ENCODE measurements at regions not wholly inside any gene's neighbourhood (a gene's known extent, or its start where the extent isn't known, plus 50 kb on each side); places are given as distances from the start of the nearest gene placed in this dataset.

DNA sequence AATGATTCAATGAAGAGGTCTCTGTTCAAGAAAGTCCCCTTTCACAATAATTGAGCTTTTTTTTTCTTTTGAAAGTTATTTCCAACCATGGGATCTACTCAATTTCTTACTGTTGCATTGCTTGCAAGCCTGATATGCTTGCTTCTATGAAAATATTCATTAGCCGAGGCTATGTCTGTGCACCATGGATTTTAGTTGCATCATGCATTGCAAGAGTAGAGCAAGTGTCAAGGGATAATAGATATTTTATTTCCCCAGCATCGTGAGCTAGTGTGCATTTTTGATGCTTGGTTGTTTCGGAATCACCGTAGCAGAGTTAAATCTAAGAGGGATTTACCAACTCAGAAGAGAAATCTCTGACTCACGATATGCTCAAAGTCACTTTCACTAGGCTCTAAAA lies 222.0 kb downstream of the SH2D4B start:
- POLR2A ChIA-PET, result no interaction called here
- no peaks in the 10 kb centered on the region for H3K36me3 ChIP-seq (ENCODE audit: control insufficient read depth, insufficient read depth, low read length)
- no TSS peak for BruUV-seq (replicated peaks)

GRCh38 chr10:80760914-80761371 lies 223.2 kb downstream of the SH2D4B start:
- H3K9me3 ChIP-seq (ENCODE audit: control insufficient read depth, insufficient read depth, low read depth, low read length), result no peaks in the 10 kb centered on the region
- in situ Hi-C loops (cut with HindIII; ENCODE audit: low pct_unique_long_range_greater_than_20kb, low sequenced_read_pairs), result no loop called here
- BruUV-seq (replicated peaks), result no TSS peak
- intact Hi-C loops (cut with micrococcal nuclease; ENCODE audit: unreplicated experiment), result no loop called here
- no peak for DNase-seq (ENCODE audit: low read depth, low spot score)
- no peaks in the 10 kb centered on the region for H3K4me1 ChIP-seq (ENCODE audit: control insufficient read depth, insufficient read depth, low read length)
- no peak overlapping the region for H3K27ac ChIP-seq (ENCODE audit: low read length)
- 0 out of 2 replicates have a peak, but pooled peaks cover 2% of the 10 kb centered on the region for H3K27me3 ChIP-seq (ENCODE audit: control insufficient read depth, insufficient read depth, low read length)
- TF ChIP-seq, protein P1, sequence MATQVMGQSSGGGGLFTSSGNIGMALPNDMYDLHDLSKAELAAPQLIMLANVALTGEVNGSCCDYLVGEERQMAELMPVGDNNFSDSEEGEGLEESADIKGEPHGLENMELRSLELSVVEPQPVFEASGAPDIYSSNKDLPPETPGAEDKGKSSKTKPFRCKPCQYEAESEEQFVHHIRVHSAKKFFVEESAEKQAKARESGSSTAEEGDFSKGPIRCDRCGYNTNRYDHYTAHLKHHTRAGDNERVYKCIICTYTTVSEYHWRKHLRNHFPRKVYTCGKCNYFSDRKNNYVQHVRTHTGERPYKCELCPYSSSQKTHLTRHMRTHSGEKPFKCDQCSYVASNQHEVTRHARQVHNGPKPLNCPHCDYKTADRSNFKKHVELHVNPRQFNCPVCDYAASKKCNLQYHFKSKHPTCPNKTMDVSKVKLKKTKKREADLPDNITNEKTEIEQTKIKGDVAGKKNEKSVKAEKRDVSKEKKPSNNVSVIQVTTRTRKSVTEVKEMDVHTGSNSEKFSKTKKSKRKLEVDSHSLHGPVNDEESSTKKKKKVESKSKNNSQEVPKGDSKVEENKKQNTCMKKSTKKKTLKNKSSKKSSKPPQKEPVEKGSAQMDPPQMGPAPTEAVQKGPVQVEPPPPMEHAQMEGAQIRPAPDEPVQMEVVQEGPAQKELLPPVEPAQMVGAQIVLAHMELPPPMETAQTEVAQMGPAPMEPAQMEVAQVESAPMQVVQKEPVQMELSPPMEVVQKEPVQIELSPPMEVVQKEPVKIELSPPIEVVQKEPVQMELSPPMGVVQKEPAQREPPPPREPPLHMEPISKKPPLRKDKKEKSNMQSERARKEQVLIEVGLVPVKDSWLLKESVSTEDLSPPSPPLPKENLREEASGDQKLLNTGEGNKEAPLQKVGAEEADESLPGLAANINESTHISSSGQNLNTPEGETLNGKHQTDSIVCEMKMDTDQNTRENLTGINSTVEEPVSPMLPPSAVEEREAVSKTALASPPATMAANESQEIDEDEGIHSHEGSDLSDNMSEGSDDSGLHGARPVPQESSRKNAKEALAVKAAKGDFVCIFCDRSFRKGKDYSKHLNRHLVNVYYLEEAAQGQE (IDR thresholded peaks at IDR 0.05; ENCODE audit: insufficient read depth in 1 of 2, low read depth in 2 of 2, low read length in 1 of 2), result no peak
- POLR2A ChIA-PET, result no interaction called here
- no peak for ATAC-seq
- no peaks in the 10 kb centered on the region for H3K36me3 ChIP-seq (ENCODE audit: control insufficient read depth, insufficient read depth, low read length)
- no peak overlapping the region for H3K4me3 ChIP-seq (ENCODE audit: low read depth in 2 of 2, low read length in 2 of 2)
- CTCF ChIA-PET, result interaction anchor here (0.7 kb wide), 1 partner anchor 21 kb away, joined by 3 read pairs; no protein-coding TSS in a partner anchor

More for the DNA sequence above, 222.0 kb downstream of the SH2D4B start:
- Histone ChIP-seq H3K4me3 (ENCODE audit: low read depth in 2 of 2, low read length in 2 of 2) (no peak overlapping the region), H3K27me3 (ENCODE audit: control insufficient read depth, insufficient read depth, low read length) (no peaks in the 10 kb centered on the region), H3K9me3 (ENCODE audit: control insufficient read depth, insufficient read depth, low read depth, low read length) (no peaks in the 10 kb centered on the region), H3K4me1 (ENCODE audit: control insufficient read depth, insufficient read depth, low read length) (no peaks in the 10 kb centered on the region), H3K27ac (ENCODE audit: low read length) (no peak overlapping the region)
- CTCF ChIA-PET, result no interaction called here
- DNase-seq (ENCODE audit: low read depth, low spot score), result no peak
- no peak for ATAC-seq
- in situ Hi-C loops (cut with HindIII; ENCODE audit: low pct_unique_long_range_greater_than_20kb, low sequenced_read_pairs) (no loop called here), intact Hi-C loops (cut with micrococcal nuclease; ENCODE audit: unreplicated experiment) (no loop called here)
- TF ChIP-seq, protein P1 (IDR thresholded peaks at IDR 0.05; ENCODE audit: insufficient read depth in 1 of 2, low read depth in 2 of 2, low read length in 1 of 2), result no peak
- TF ChIP-seq SIN3A (IDR thresholded peaks at IDR 0.05; ENCODE audit: borderline replicate concordance, insufficient read depth, low read depth, low read length), result no peak
- TF ChIP-seq TCF7L2 (IDR thresholded peaks at IDR 0.05; ENCODE audit: low read depth, low read length), result no peak
- TF ChIP-seq, protein P2, sequence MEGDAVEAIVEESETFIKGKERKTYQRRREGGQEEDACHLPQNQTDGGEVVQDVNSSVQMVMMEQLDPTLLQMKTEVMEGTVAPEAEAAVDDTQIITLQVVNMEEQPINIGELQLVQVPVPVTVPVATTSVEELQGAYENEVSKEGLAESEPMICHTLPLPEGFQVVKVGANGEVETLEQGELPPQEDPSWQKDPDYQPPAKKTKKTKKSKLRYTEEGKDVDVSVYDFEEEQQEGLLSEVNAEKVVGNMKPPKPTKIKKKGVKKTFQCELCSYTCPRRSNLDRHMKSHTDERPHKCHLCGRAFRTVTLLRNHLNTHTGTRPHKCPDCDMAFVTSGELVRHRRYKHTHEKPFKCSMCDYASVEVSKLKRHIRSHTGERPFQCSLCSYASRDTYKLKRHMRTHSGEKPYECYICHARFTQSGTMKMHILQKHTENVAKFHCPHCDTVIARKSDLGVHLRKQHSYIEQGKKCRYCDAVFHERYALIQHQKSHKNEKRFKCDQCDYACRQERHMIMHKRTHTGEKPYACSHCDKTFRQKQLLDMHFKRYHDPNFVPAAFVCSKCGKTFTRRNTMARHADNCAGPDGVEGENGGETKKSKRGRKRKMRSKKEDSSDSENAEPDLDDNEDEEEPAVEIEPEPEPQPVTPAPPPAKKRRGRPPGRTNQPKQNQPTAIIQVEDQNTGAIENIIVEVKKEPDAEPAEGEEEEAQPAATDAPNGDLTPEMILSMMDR (IDR thresholded peaks at IDR 0.05), result no peak
- no peak for TF ChIP-seq POLR2AphosphoS5 (IDR thresholded peaks at IDR 0.05; ENCODE audit: low read depth, low read length)

Measured in Panc1 (cell line).